ENCODE measurements at regions not wholly inside any gene's neighbourhood (a gene's known extent, or its start where the extent isn't known, plus 50 kb on each side); places are given as distances from the start of the nearest gene placed in this dataset.

- H3K4me3 ChIP-seq (ENCODE audit: low read length, poor library complexity, severe bottlenecking): no peak overlapping the region
- H4K20me1 ChIP-seq (ENCODE audit: insufficient read depth, low read length, poor library complexity, severe bottlenecking): no peaks in the 10 kb centered on the region
- H3K9me3 ChIP-seq (ENCODE audit: insufficient read depth, low read depth, low read length): no peaks in the 10 kb centered on the region
- H3F3A ChIP-seq (ENCODE audit: low read depth): no peaks in the 10 kb centered on the region
- no peaks in the 10 kb centered on the region for H3K9me2 ChIP-seq (replicated peaks; ENCODE audit: low read depth, low read length)
- TF ChIP-seq CTCF (conservative IDR thresholded peaks at IDR 0.05; ENCODE audit: low read length) (no peak), EZH2phosphoT487 (IDR thresholded peaks at IDR 0.05; ENCODE audit: borderline replicate concordance) (no peak)
- no peak overlapping the region for H3K4me2 ChIP-seq (ENCODE audit: low read depth, low read length, poor library complexity, severe bottlenecking)
- no peaks in the 10 kb centered on the region for H3K79me2 ChIP-seq (ENCODE audit: insufficient read depth, low read length)
- no peaks in the 10 kb centered on the region for H3K36me3 ChIP-seq (ENCODE audit: insufficient read depth, low read length)
- peaks cover 5% of the 10 kb centered on the region for H3K4me1 ChIP-seq (ENCODE audit: insufficient read depth, low read length, poor library complexity, severe bottlenecking)
- no peak overlapping the region for H3K9ac ChIP-seq (ENCODE audit: low read depth, low read length, poor library complexity, severe bottlenecking)
- no peaks in the 10 kb centered on the region for H3K27me3 ChIP-seq (ENCODE audit: insufficient read depth, low read length, poor library complexity, severe bottlenecking)
- no peak overlapping the region for H2AFZ ChIP-seq (ENCODE audit: low read length)
Measured at GRCh38 chr12:23433121-23433520, 516.3 kb downstream of the SOX5 start.

- H4K20me1 ChIP-seq (ENCODE audit: insufficient read depth, low read length, poor library complexity, severe bottlenecking): no peaks in the 10 kb centered on the region
- H3K9ac ChIP-seq (ENCODE audit: low read depth, low read length, poor library complexity, severe bottlenecking): no peak overlapping the region
- H3K4me3 ChIP-seq (ENCODE audit: low read length, poor library complexity, severe bottlenecking): no peak overlapping the region
- H3F3A ChIP-seq (ENCODE audit: low read depth): no peaks in the 10 kb centered on the region
- H3K27me3 ChIP-seq (ENCODE audit: insufficient read depth, low read length, poor library complexity, severe bottlenecking): no peaks in the 10 kb centered on the region
- peaks cover 5% of the 10 kb centered on the region for H3K4me1 ChIP-seq (ENCODE audit: insufficient read depth, low read length, poor library complexity, severe bottlenecking)
- H3K9me2 ChIP-seq (replicated peaks; ENCODE audit: low read depth, low read length): no peaks in the 10 kb centered on the region
- no peak for TF ChIP-seq CTCF (conservative IDR thresholded peaks at IDR 0.05; ENCODE audit: low read length)
- no peaks in the 10 kb centered on the region for H3K9me3 ChIP-seq (ENCODE audit: insufficient read depth, low read depth, low read length)
- H3K4me2 ChIP-seq (ENCODE audit: low read depth, low read length, poor library complexity, severe bottlenecking): no peak overlapping the region
- no peak overlapping the region for H2AFZ ChIP-seq (ENCODE audit: low read length)
- no peaks in the 10 kb centered on the region for H3K36me3 ChIP-seq (ENCODE audit: insufficient read depth, low read length)
- no peaks in the 10 kb centered on the region for H3K79me2 ChIP-seq (ENCODE audit: insufficient read depth, low read length)
Measured at GRCh38 chr12:23434154-23434553, 515.3 kb downstream of the SOX5 start.

GRCh38 chr12:23446746-23447145 lies 502.7 kb downstream of the SOX5 start:
- Histone ChIP-seq H3K9me3 (ENCODE audit: insufficient read depth, low read depth, low read length) (no peaks in the 10 kb centered on the region), H3K4me1 (ENCODE audit: insufficient read depth, low read length, poor library complexity, severe bottlenecking) (no peaks in the 10 kb centered on the region), H3K4me3 (ENCODE audit: low read length, poor library complexity, severe bottlenecking) (no peak overlapping the region), H3F3A (ENCODE audit: low read depth) (no peaks in the 10 kb centered on the region), H3K4me2 (ENCODE audit: low read depth, low read length, poor library complexity, severe bottlenecking) (no peak overlapping the region), H4K20me1 (ENCODE audit: insufficient read depth, low read length, poor library complexity, severe bottlenecking) (no peaks in the 10 kb centered on the region), H3K9ac (ENCODE audit: low read depth, low read length, poor library complexity, severe bottlenecking) (no peak overlapping the region), H3K27me3 (ENCODE audit: insufficient read depth, low read length, poor library complexity, severe bottlenecking) (no peaks in the 10 kb centered on the region), H2AFZ (ENCODE audit: low read length) (no peak overlapping the region), H3K9me2 (replicated peaks; ENCODE audit: low read depth, low read length) (0 out of 2 replicates have a peak, but pooled peaks cover 3% of the 10 kb centered on the region), H3K36me3 (ENCODE audit: insufficient read depth, low read length) (no peaks in the 10 kb centered on the region), H3K79me2 (ENCODE audit: insufficient read depth, low read length) (no peaks in the 10 kb centered on the region)
- no peak for TF ChIP-seq EZH2phosphoT487 (IDR thresholded peaks at IDR 0.05; ENCODE audit: borderline replicate concordance)
- TF ChIP-seq CTCF (conservative IDR thresholded peaks at IDR 0.05; ENCODE audit: low read length): no peak

Measured in Loucy (cell line).